ENCODE measurements at regions not wholly inside any gene's neighbourhood (a gene's known extent, or its start where the extent isn't known, plus 50 kb on each side); places are given as distances from the start of the nearest gene placed in this dataset.

DNA sequence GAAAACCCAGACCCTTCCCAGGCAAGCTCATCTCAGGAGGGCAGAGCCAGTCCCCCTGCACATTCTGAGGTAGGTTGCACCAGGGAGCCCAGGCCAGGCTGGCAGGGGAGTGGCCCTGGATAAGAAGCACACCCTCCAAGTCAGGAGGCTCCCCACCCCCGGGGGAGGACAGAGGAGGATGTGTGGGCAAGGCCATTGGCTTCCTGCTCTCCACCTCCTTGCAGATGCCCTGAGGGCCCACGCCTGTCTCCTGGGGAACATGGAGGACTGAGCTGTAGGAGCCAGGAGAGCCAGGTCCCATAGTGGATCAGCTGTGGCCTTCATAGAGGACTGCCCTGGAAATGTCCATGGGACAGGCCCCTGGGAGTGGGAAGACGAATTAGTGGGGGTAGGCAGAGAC lies 126.7 kb downstream of the IRF8 start:
- TF ChIP-seq, protein P1, sequence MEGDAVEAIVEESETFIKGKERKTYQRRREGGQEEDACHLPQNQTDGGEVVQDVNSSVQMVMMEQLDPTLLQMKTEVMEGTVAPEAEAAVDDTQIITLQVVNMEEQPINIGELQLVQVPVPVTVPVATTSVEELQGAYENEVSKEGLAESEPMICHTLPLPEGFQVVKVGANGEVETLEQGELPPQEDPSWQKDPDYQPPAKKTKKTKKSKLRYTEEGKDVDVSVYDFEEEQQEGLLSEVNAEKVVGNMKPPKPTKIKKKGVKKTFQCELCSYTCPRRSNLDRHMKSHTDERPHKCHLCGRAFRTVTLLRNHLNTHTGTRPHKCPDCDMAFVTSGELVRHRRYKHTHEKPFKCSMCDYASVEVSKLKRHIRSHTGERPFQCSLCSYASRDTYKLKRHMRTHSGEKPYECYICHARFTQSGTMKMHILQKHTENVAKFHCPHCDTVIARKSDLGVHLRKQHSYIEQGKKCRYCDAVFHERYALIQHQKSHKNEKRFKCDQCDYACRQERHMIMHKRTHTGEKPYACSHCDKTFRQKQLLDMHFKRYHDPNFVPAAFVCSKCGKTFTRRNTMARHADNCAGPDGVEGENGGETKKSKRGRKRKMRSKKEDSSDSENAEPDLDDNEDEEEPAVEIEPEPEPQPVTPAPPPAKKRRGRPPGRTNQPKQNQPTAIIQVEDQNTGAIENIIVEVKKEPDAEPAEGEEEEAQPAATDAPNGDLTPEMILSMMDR (conservative IDR thresholded peaks at IDR 0.05), result no peak
- TF ChIP-seq ZFX (IDR thresholded peaks at IDR 0.05), result no peak

Data from C4-2B (cell line).